Peyer's patch (tissue), 4 donors: ENCODE measurements at regions not wholly inside any gene's neighbourhood (a gene's known extent, or its start where the extent isn't known, plus 50 kb on each side); places are given as distances from the start of the nearest gene placed in this dataset.

Source experiments
- DNase-seq, 3 donors: peaks; one replicate each; pipeline ENCODE4 v3.0.0-alpha.2; 2017 to 2019
- H3K27ac ChIP-seq, 4 donors: fragments of 200-600 bp; sonication (generic); one replicate each; pipeline ENCODE4 v1.5.1; 2016 to 2019
- H3K27me3 ChIP-seq, 2 donors: fragments of 200-600 bp; sonication (generic); one replicate each; pipeline ENCODE4 v1.5.1; 2019
- H3K36me3 ChIP-seq, 3 donors: fragments of 200-600 bp; sonication (generic); one replicate each; pipeline ENCODE4 v1.5.1; 2016 to 2019
- H3K4me1 ChIP-seq, 4 donors: fragments of 200-600 bp; sonication (generic); one replicate each; pipeline ENCODE4 v1.5.1; 2016 to 2019
- H3K4me3 ChIP-seq, 4 donors: fragments of 200-600 bp; sonication (generic); 1 replicate in 3 of 4; 2 replicates in 1 of 4; pipeline ENCODE4 v1.5.1; 2016 to 2019; ENCODE audit warnings: mild to moderate bottlenecking in 1 of 4
- H3K9me3 ChIP-seq, 4 donors: fragments of 200-600 bp; sonication (generic); one replicate each; pipeline ENCODE4 v1.5.1; 2016 to 2019; ENCODE audit warnings: mild to moderate bottlenecking in 1 of 4
- POLR2A ChIP-seq, 2 donors: fragments of 450-650 bp; IDR thresholded peaks; one replicate each; pipeline ENCODE4 v1.5.1; 2017; ENCODE audit warnings: antibody characterized with exemption in 2 of 2, mild to moderate bottlenecking in 2 of 2, moderate library complexity in 2 of 2
- TF ChIP-seq, protein P1 (sequence below), 6 experiments: fragments of 450-650 bp in 4 of 6; fragments of 200-600 bp in 2 of 6; sonication (generic) in 1 of 6; IDR thresholded peaks; one replicate each; pipeline ENCODE4 v1.5.1; 2017 to 2019; ENCODE audit warnings: antibody characterized with exemption in 6 of 6, mild to moderate bottlenecking in 3 of 6, moderate library complexity in 1 of 6

- Histone ChIP-seq H3K36me3 (no peaks in the 10 kb centered on the region), H3K9me3 (no peaks in the 10 kb centered on the region), H3K4me3 (no peak overlapping the region), H3K27me3 (no peaks in the 10 kb centered on the region), H3K4me1 (no peaks in the 10 kb centered on the region), H3K27ac (no peak overlapping the region)
- no peak for TF ChIP-seq POLR2A (IDR thresholded peaks at IDR 0.05)
- TF ChIP-seq, protein P1, sequence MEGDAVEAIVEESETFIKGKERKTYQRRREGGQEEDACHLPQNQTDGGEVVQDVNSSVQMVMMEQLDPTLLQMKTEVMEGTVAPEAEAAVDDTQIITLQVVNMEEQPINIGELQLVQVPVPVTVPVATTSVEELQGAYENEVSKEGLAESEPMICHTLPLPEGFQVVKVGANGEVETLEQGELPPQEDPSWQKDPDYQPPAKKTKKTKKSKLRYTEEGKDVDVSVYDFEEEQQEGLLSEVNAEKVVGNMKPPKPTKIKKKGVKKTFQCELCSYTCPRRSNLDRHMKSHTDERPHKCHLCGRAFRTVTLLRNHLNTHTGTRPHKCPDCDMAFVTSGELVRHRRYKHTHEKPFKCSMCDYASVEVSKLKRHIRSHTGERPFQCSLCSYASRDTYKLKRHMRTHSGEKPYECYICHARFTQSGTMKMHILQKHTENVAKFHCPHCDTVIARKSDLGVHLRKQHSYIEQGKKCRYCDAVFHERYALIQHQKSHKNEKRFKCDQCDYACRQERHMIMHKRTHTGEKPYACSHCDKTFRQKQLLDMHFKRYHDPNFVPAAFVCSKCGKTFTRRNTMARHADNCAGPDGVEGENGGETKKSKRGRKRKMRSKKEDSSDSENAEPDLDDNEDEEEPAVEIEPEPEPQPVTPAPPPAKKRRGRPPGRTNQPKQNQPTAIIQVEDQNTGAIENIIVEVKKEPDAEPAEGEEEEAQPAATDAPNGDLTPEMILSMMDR (IDR thresholded peaks at IDR 0.05), result no peak
- DNase-seq, result no peak
Observed at GRCh38 chr6:81158956-81159355, 593.5 kb downstream of the TENT5A start.

DNA sequence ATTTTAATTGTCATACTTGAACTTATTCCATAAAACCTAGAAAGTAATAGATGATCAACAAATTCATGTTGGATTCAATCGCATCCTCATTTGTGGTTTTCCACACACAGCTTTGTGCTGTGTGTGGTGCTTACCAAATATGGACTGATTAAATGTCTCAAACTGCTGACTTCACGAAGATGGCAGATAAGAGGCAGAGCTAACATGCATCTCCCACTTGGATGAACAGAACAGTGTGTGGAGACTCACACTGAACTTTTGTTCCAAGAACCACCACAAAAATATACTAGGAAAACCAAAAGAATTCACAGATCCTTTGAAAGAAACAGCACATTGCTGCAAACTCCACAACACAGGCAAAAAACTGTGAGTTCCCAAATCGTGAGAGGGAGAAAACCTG is 603.7 kb downstream of the TENT5A start:
- Histone ChIP-seq H3K4me1 (no peaks in the 10 kb centered on the region), H3K4me3 (no peak overlapping the region), H3K27me3 (no peaks in the 10 kb centered on the region), H3K27ac (no peak overlapping the region), H3K9me3 (peaks cover 0 to 5% (median 0%) of the 10 kb centered on the region in 4 donors), H3K36me3 (no peaks in the 10 kb centered on the region)
- TF ChIP-seq, protein P1 (IDR thresholded peaks at IDR 0.05), result no peak
- no peak for TF ChIP-seq POLR2A (IDR thresholded peaks at IDR 0.05)
- DNase-seq, result no peak

DNA sequence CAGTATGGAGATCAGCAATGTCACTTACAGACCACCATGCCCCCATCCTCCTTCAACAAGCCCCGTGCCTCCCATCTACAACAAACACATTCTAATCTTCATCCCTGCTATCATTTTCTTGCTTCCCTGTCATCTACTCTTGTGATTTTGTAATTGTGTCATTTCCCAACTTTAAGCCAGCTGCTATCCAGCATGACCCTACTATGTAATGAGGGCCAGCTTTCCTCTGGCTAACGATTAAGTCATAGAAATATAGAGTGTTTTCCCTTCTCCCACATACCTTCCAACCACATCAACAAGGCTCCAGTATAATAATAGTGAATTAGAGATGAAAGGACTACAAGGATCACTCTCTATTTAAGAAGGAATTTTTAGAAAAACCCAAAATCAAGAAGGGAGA is 607.0 kb downstream of the TENT5A start:
- Histone ChIP-seq H3K4me1 (no peaks in the 10 kb centered on the region), H3K36me3 (no peaks in the 10 kb centered on the region), H3K4me3 (no peak overlapping the region), H3K9me3 (no peaks in the 10 kb centered on the region), H3K27ac (no peak overlapping the region), H3K27me3 (no peaks in the 10 kb centered on the region)
- TF ChIP-seq, protein P1 (IDR thresholded peaks at IDR 0.05), result no peak
- TF ChIP-seq POLR2A (IDR thresholded peaks at IDR 0.05), result no peak
- DNase-seq, result no peak

- no peak overlapping the region for H3K4me3 ChIP-seq
- TF ChIP-seq POLR2A (IDR thresholded peaks at IDR 0.05), result no peak
- TF ChIP-seq, protein P1 (IDR thresholded peaks at IDR 0.05), result no peak
- no peaks in the 10 kb centered on the region for H3K4me1 ChIP-seq
- H3K9me3 ChIP-seq, result no peaks in the 10 kb centered on the region
- H3K27ac ChIP-seq, result no peak overlapping the region
- H3K27me3 ChIP-seq, result no peaks in the 10 kb centered on the region
- no peaks in the 10 kb centered on the region for H3K36me3 ChIP-seq
- DNase-seq, result no peak
Observed at GRCh38 chr6:81144346-81144745, 608.1 kb downstream of the TENT5A start.

- no peaks in the 10 kb centered on the region for H3K9me3 ChIP-seq
- no peak for DNase-seq
- H3K4me1 ChIP-seq, result no peaks in the 10 kb centered on the region
- H3K27me3 ChIP-seq, result no peaks in the 10 kb centered on the region
- no peak overlapping the region for H3K27ac ChIP-seq
- H3K36me3 ChIP-seq, result no peaks in the 10 kb centered on the region
- H3K4me3 ChIP-seq, result no peak overlapping the region
- TF ChIP-seq, protein P1 (IDR thresholded peaks at IDR 0.05), result no peak
- no peak for TF ChIP-seq POLR2A (IDR thresholded peaks at IDR 0.05)
Observed at GRCh38 chr6:81138236-81138635, 614.2 kb downstream of the TENT5A start.

DNA sequence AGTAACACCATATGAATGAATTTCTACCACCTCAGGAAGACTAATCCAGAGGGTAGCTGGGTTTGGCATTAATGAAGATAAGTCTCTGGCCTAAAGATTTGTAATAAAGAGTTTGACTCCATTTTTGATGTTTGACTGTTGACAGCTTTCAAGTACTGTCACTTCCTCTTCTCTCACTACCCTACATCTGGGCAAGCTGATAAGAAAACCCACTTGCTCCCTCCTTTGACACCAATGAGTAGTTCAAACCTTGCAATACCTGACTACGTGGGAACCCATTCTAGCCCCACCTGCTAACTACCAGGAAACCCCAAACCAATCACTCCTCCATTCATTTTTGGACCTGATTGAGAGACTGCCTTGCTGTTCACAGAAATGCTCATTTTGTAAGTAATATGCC is 621.5 kb downstream of the TENT5A start:
- no peak for TF ChIP-seq POLR2A (IDR thresholded peaks at IDR 0.05)
- TF ChIP-seq, protein P1 (IDR thresholded peaks at IDR 0.05), result no peak
- Histone ChIP-seq H3K36me3 (no peaks in the 10 kb centered on the region), H3K9me3 (no peaks in the 10 kb centered on the region), H3K4me1 (no peaks in the 10 kb centered on the region), H3K4me3 (no peak overlapping the region), H3K27me3 (no peaks in the 10 kb centered on the region), H3K27ac (no peak overlapping the region)
- DNase-seq, result no peak
